Right lobe of liver (tissue), 6 donors: ENCODE measurements at regions not wholly inside any gene's neighbourhood (a gene's known extent, or its start where the extent isn't known, plus 50 kb on each side); places are given as distances from the start of the nearest gene placed in this dataset.

Source experiments
- ATAC-seq, 4 donors: fragments of 200-7000 bp; cut with Tn5 transposase; one replicate each; pipeline ENCODE4 v1.9.1; 2020; ENCODE audit warnings: mild to moderate bottlenecking in 4 of 4, moderate library complexity in 4 of 4
- DNase-seq, 3 donors: peaks; one replicate each; pipeline ENCODE4 v3.0.0-alpha.2; 2020
- H3K27ac ChIP-seq, 3 donors: fragments of 200-600 bp; one replicate each; pipeline ENCODE4 v1.8.0; 2022
- H3K27me3 ChIP-seq, 2 donors: fragments of 200-600 bp; one replicate each; pipeline ENCODE4 v1.8.0; 2022
- H3K36me3 ChIP-seq, 4 donors: fragments of 200-600 bp; sonication (generic) in 1 of 4; one replicate each; pipeline versions ENCODE4 v1.5.1 to v1.8.0; 2017 to 2022; ENCODE audit warnings: control low read depth in 1 of 4
- H3K4me1 ChIP-seq, 4 donors: fragments of 200-600 bp; sonication (generic) in 1 of 4; one replicate each; pipeline versions ENCODE4 v1.5.1 to v1.8.0; 2017 to 2022; ENCODE audit warnings: control low read depth in 1 of 4
- H3K4me3 ChIP-seq, 3 donors: fragments of 200-600 bp; one replicate each; pipeline ENCODE4 v1.8.0; 2022
- H3K9me3 ChIP-seq, 4 donors: fragments of 200-600 bp; sonication (generic) in 1 of 4; one replicate each; pipeline versions ENCODE4 v1.5.1 to v1.8.0; 2017 to 2022; ENCODE audit warnings: control low read depth in 1 of 4
- POLR2A ChIP-seq: fragments of 450-650 bp; IDR thresholded peaks from one replicate; pipeline ENCODE4 v1.6.1; 2017; ENCODE audit warnings: antibody characterized with exemption, mild to moderate bottlenecking
- WGBS: methylation state at CpG from one replicate; pipeline ENCODE4 v1.1.6; 2018; ENCODE audit warnings: low coverage, low lambda C conversion rate; ENCODE audit not compliant: insufficient coverage; ENCODE audit errors: missing lambda C conversion rate; 5-methylcytosine and 5-hydroxymethylcytosine counted together
- intact Hi-C, 2 donors: fragments of 100-400 bp; cut with DNase I; formaldehyde crosslinking; loops; one replicate each; pipeline versions ENCODE4 v1.11.2 to v1.14.1; 2022
- TF ChIP-seq, protein P1 (sequence below), 4 donors: fragments of 200-600 bp in 3 of 4; fragments of 450-650 bp in 1 of 4; IDR thresholded peaks; one replicate each; pipeline versions ENCODE4 v1.5.1 to v1.8.0; 2016 to 2022; ENCODE audit warnings: antibody characterized with exemption in 4 of 4, mild to moderate bottlenecking in 2 of 4
- donor health status: DM: no; HTN: yes; CAD: no.
- donor health status: DM: no; HTN: no; CAD: no.
- donor health status: DM: no; HTN: no; CAD: no.
- donor health status: DM: no; HTN: yes; CAD: no.
- donor health status: DM: no; HTN: yes; CAD: no.

DNA sequence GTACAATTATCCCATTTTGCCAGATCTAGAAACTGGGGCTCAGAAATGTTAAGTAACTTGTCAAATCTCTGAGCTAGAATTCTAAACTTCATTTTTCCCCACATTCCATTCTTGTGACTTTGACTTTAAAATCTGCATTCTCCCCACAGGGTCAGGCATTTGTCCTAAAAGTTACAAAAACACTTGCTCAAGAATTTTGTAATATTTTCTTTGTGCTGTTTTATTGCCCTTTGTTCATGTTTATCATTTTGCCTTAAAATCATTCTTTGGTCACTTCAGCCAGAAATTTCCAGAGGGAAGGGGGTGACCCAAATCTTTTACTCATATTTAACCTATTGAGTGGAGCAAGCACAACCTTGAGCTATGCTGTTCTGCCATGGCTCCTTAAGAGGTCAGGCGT, 120.1 kb upstream of the CCL21 start:
- Histone ChIP-seq H3K27ac (no peak overlapping the region), H3K36me3 (no peaks in the 10 kb centered on the region), H3K27me3 (no peaks in the 10 kb centered on the region), H3K4me1 (no peaks in the 10 kb centered on the region), H3K4me3 (no peak overlapping the region), H3K9me3 (no peaks in the 10 kb centered on the region)
- no peak for ATAC-seq
- WGBS: 80% methylated on average over 1 of the region's 1 CpG
- intact Hi-C loops: no loop called here
- TF ChIP-seq, protein P1, sequence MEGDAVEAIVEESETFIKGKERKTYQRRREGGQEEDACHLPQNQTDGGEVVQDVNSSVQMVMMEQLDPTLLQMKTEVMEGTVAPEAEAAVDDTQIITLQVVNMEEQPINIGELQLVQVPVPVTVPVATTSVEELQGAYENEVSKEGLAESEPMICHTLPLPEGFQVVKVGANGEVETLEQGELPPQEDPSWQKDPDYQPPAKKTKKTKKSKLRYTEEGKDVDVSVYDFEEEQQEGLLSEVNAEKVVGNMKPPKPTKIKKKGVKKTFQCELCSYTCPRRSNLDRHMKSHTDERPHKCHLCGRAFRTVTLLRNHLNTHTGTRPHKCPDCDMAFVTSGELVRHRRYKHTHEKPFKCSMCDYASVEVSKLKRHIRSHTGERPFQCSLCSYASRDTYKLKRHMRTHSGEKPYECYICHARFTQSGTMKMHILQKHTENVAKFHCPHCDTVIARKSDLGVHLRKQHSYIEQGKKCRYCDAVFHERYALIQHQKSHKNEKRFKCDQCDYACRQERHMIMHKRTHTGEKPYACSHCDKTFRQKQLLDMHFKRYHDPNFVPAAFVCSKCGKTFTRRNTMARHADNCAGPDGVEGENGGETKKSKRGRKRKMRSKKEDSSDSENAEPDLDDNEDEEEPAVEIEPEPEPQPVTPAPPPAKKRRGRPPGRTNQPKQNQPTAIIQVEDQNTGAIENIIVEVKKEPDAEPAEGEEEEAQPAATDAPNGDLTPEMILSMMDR (IDR thresholded peaks at IDR 0.05): no peak
- TF ChIP-seq POLR2A: no peak
- no peak for DNase-seq

DNA sequence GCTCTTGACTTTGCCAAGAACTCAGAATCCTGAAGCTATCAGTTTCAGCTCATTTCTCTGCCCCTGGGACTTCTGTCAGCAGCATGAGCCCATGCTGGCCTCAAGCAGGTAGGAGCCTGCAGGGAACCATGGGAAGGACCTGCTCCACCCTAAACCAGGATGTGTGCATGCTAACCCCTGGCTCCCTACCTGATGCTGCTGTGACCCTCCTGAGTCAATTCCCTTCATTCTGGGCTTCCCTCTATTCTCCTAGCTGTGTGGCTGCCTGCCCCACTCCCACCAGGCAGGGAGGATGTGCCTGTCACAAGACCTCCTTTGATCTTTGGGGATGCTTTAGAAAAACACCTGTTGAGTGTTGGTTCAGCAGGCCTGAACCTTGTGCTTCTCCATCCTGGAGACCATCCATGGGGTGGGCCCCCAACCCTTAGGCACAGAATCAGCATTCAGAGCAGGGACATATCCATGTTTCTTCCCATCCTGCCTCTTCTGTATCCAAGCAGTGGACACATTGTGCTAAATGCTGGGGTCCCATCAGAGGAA, 117.1 kb upstream of the CCL21 start:
- DNase-seq (no peak), ATAC-seq (no peak)
- TF ChIP-seq, protein P1 (IDR thresholded peaks at IDR 0.05): no peak
- TF ChIP-seq POLR2A: no peak
- Histone ChIP-seq H3K27me3 (no peaks in the 10 kb centered on the region), H3K36me3 (no peaks in the 10 kb centered on the region), H3K27ac (no peak overlapping the region), H3K9me3 (no peaks in the 10 kb centered on the region), H3K4me1 (no peaks in the 10 kb centered on the region), H3K4me3 (no peak overlapping the region)
- intact Hi-C loops: no loop called here

DNA sequence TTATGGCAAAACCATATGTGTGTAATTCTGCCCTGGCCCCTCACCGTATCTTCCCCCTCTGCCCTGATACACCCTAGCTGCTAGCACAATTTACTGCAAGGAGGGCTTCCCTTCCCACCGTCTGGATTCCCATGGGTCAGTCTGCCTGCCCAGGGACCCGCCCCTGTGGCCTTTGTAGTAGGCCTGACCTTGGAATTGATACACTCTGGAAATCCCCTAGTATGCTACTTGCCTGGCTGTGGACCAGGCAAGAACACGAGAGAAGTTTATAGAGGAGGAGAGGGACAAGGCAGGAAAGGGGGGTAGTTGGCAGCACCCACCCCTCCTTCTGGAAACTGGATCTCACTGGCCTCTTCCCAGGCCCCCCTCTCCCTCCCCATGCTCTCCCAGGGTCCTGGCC, 115.8 kb upstream of the CCL21 start:
- Histone ChIP-seq H3K4me3 (no peak overlapping the region), H3K27me3 (no peaks in the 10 kb centered on the region), H3K27ac (no peak overlapping the region), H3K4me1 (no peaks in the 10 kb centered on the region), H3K9me3 (no peaks in the 10 kb centered on the region), H3K36me3 (no peaks in the 10 kb centered on the region)
- no peak for DNase-seq
- intact Hi-C loops: no loop called here
- TF ChIP-seq, protein P1 (IDR thresholded peaks at IDR 0.05): no peak
- no peak for TF ChIP-seq POLR2A
- ATAC-seq: peak in 3 of 4 donors; percentile 42 to 88 (median 46)
- WGBS: 43% methylated on average over 4 of the region's 4 CpGs

DNA sequence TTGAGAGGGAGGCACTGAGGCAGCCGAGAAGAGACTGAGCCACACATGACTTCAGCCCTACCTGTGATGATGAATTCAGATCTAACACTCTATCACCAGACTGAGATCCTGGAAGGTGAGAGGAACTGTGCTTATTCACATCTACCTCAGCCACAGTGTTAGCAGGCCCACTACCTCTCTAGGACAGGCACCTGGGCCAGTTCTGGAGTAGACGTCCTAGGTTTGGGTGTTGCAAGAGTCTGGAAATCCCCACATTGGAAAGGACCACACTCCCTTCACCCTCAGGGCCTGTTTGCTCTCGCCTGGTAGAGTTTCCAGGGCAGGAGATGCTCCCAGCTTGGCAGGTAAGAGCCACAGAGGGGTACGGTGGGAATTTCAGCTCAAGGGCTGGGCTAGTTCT, 113.8 kb upstream of the CCL21 start:
- ATAC-seq: peak in 1 of 4 donors; percentile 62
- no peaks in the 10 kb centered on the region for H3K36me3 ChIP-seq
- DNase-seq: no peak
- H3K27ac ChIP-seq: no peak overlapping the region
- intact Hi-C loops: no loop called here
- H3K4me1 ChIP-seq: no peaks in the 10 kb centered on the region
- H3K27me3 ChIP-seq: no peaks in the 10 kb centered on the region
- 28% methylated on average over 3 of the region's 4 CpGs for WGBS
- no peak for TF ChIP-seq POLR2A
- TF ChIP-seq, protein P1 (IDR thresholded peaks at IDR 0.05): no peak
- no peaks in the 10 kb centered on the region for H3K9me3 ChIP-seq
- H3K4me3 ChIP-seq: no peak overlapping the region

DNA sequence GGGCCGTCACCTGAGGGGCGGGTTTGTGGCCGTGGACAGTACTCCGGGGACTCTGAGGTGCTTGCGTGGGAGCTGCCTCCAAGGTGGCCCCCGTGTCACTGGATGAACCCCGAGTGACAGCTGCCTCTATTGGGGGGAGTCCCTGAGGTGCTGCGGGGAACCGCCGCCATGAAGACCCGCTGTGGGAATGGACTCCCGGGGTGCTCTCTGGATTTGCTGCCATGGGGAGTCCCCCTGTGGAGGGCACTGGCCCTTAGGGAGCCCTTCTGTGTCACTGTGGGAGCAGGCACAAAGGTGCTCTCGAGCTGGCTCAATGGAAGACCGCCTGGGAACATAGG, 100.2 kb upstream of the CCL21 start:
- intact Hi-C loops: no loop called here
- no peak for DNase-seq
- no peak overlapping the region for H3K4me3 ChIP-seq
- no peak for TF ChIP-seq POLR2A
- TF ChIP-seq, protein P1 (IDR thresholded peaks at IDR 0.05): no peak
- no peaks in the 10 kb centered on the region for H3K27me3 ChIP-seq
- H3K27ac ChIP-seq: no peak overlapping the region
- peaks cover 0 to 4% (median 0%) of the 10 kb centered on the region in 4 donors for H3K4me1 ChIP-seq
- no peak for ATAC-seq
- WGBS: no CpG with 5 or more reads among the region's 14 CpGs
- H3K9me3 ChIP-seq: no peaks in the 10 kb centered on the region
- no peaks in the 10 kb centered on the region for H3K36me3 ChIP-seq
